ENCODE measurements at regions not wholly inside any gene's neighbourhood (a gene's known extent, or its start where the extent isn't known, plus 50 kb on each side); places are given as distances from the start of the nearest gene placed in this dataset.

DNA sequence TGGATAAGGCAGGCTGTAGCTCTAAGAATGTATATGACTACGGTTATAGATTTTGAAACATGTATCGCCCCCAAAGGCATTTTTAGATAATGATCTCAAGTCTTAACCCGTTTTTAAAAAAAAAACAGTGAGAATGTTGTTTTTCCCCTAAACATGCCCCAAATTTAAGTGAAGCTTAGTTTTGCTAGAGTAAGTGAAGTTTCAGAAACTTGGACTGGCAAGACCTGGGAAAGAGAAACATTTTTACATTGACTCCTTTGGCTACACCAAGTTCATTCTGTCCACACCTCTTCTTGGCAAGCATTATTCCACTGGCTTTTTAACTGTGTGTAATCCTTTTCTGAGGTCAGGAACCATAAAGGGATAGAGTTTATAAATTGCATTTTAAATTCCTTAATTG lies 216.7 kb upstream of the CELF2 start:
- Histone ChIP-seq H3K36me3 (ENCODE audit: control insufficient read depth in 2 of 2, extremely low read depth in 1 of 2, insufficient read depth in 2 of 2, low read length in 2 of 2) (no peaks in the 10 kb centered on the region), H3K9me1 (ENCODE audit: control insufficient read depth, extremely low read depth, insufficient read depth, low read length) (no peaks in the 10 kb centered on the region), H4K20me1 (ENCODE audit: control insufficient read depth, extremely low read depth, insufficient read depth, low read length) (no peaks in the 10 kb centered on the region), H3K9me3 (ENCODE audit: control insufficient read depth, low read depth, low read length) (no peaks in the 10 kb centered on the region), H2AFZ (ENCODE audit: control insufficient read depth, low read length) (no peak overlapping the region), H3K79me2 (ENCODE audit: control insufficient read depth, insufficient read depth, low read length) (no peaks in the 10 kb centered on the region), H3K27me3 (ENCODE audit: control insufficient read depth, extremely low read depth, insufficient read depth, low read length) (no peaks in the 10 kb centered on the region), H3K4me2 (ENCODE audit: control insufficient read depth, extremely low read depth, insufficient read depth, low read depth, low read length) (no peak overlapping the region), H3K4me1 (ENCODE audit: control insufficient read depth, extremely low read depth, insufficient read depth, low read length) (peaks cover 59% of the 10 kb centered on the region), H3K9ac (ENCODE audit: control insufficient read depth, extremely low read depth, insufficient read depth, low read length) (no peak overlapping the region), H3K4me3 (ENCODE audit: control insufficient read depth in 2 of 3, extremely low read depth in 1 of 3, insufficient read depth in 2 of 3, low read depth in 1 of 3, low read length in 3 of 3) (no peak overlapping the region), H3K27ac (ENCODE audit: control insufficient read depth, insufficient read depth, low read length) (no peak overlapping the region)
- dilution Hi-C loops (cut with MboI; ENCODE audit: extremely low pct_ligation_motif_present, low sequenced_read_pairs), result no loop called here
- no peak for TF ChIP-seq EZH2 (IDR thresholded peaks at IDR 0.05; ENCODE audit: low read length)
- TF ChIP-seq, protein P1, sequence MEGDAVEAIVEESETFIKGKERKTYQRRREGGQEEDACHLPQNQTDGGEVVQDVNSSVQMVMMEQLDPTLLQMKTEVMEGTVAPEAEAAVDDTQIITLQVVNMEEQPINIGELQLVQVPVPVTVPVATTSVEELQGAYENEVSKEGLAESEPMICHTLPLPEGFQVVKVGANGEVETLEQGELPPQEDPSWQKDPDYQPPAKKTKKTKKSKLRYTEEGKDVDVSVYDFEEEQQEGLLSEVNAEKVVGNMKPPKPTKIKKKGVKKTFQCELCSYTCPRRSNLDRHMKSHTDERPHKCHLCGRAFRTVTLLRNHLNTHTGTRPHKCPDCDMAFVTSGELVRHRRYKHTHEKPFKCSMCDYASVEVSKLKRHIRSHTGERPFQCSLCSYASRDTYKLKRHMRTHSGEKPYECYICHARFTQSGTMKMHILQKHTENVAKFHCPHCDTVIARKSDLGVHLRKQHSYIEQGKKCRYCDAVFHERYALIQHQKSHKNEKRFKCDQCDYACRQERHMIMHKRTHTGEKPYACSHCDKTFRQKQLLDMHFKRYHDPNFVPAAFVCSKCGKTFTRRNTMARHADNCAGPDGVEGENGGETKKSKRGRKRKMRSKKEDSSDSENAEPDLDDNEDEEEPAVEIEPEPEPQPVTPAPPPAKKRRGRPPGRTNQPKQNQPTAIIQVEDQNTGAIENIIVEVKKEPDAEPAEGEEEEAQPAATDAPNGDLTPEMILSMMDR (optimal IDR thresholded peaks at IDR 0.05 in 1 of 3, IDR thresholded peaks at IDR 0.05 in 1 of 3, conservative IDR thresholded peaks at IDR 0.05 in 1 of 3; ENCODE audit: extremely low read depth in 1 of 3, insufficient read depth in 2 of 3, low read length in 3 of 3), result no peak
- no peak for FAIRE-seq
- DNase-seq (ENCODE audit: low read depth, low spot score), result no peak

DNA sequence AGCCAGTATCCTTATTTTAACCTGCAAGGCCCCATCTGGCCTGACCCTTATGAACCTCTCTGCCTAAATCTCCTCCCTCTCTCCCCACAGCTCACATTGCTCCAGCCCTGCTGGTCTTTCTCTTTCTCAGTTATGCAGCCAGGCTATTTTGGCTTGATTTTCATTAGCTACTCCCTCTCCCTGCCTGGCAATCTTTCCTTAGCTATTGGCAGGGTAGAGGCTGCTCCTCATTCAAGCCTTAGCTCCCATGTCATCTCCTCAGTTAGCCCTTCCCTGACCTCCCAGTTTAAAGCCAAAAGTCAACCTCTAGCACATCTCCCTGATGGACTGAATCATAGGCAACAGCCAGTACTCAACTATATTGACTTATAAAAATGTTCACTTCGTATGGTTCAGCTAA lies 214.4 kb upstream of the CELF2 start:
- Histone ChIP-seq H4K20me1 (ENCODE audit: control insufficient read depth, extremely low read depth, insufficient read depth, low read length) (no peaks in the 10 kb centered on the region), H3K27me3 (ENCODE audit: control insufficient read depth, extremely low read depth, insufficient read depth, low read length) (no peaks in the 10 kb centered on the region), H3K9me1 (ENCODE audit: control insufficient read depth, extremely low read depth, insufficient read depth, low read length) (no peaks in the 10 kb centered on the region), H2AFZ (ENCODE audit: control insufficient read depth, low read length) (no peak overlapping the region), H3K4me2 (ENCODE audit: control insufficient read depth, extremely low read depth, insufficient read depth, low read depth, low read length) (no peak overlapping the region), H3K4me1 (ENCODE audit: control insufficient read depth, extremely low read depth, insufficient read depth, low read length) (peaks cover 57% of the 10 kb centered on the region), H3K9me3 (ENCODE audit: control insufficient read depth, low read depth, low read length) (no peaks in the 10 kb centered on the region), H3K36me3 (ENCODE audit: control insufficient read depth in 2 of 2, extremely low read depth in 1 of 2, insufficient read depth in 2 of 2, low read length in 2 of 2) (no peaks in the 10 kb centered on the region), H3K9ac (ENCODE audit: control insufficient read depth, extremely low read depth, insufficient read depth, low read length) (no peak overlapping the region), H3K4me3 (ENCODE audit: control insufficient read depth in 2 of 3, extremely low read depth in 1 of 3, insufficient read depth in 2 of 3, low read depth in 1 of 3, low read length in 3 of 3) (no peak overlapping the region), H3K79me2 (ENCODE audit: control insufficient read depth, insufficient read depth, low read length) (no peaks in the 10 kb centered on the region), H3K27ac (ENCODE audit: control insufficient read depth, insufficient read depth, low read length) (no peak overlapping the region)
- FAIRE-seq, result peak; percentile 29
- DNase-seq (ENCODE audit: low read depth, low spot score), result no peak
- dilution Hi-C loops (cut with MboI; ENCODE audit: extremely low pct_ligation_motif_present, low sequenced_read_pairs), result no loop called here
- TF ChIP-seq, protein P1 (optimal IDR thresholded peaks at IDR 0.05 in 1 of 3, IDR thresholded peaks at IDR 0.05 in 1 of 3, conservative IDR thresholded peaks at IDR 0.05 in 1 of 3; ENCODE audit: extremely low read depth in 1 of 3, insufficient read depth in 2 of 3, low read length in 3 of 3), result no peak
